Right lobe of liver (tissue), 6 donors: ENCODE measurements at regions not wholly inside any gene's neighbourhood (a gene's known extent, or its start where the extent isn't known, plus 50 kb on each side); places are given as distances from the start of the nearest gene placed in this dataset.

Experiments used
- ATAC-seq, 4 donors: fragments of 200-7000 bp; cut with Tn5 transposase; one replicate each; pipeline ENCODE4 v1.9.1; 2020; ENCODE audit warnings: mild to moderate bottlenecking in 4 of 4, moderate library complexity in 4 of 4
- DNase-seq, 3 donors: peaks; one replicate each; pipeline ENCODE4 v3.0.0-alpha.2; 2020
- H3K27ac ChIP-seq, 3 donors: fragments of 200-600 bp; one replicate each; pipeline ENCODE4 v1.8.0; 2022
- H3K27me3 ChIP-seq, 2 donors: fragments of 200-600 bp; one replicate each; pipeline ENCODE4 v1.8.0; 2022
- H3K36me3 ChIP-seq, 4 donors: fragments of 200-600 bp; sonication (generic) in 1 of 4; one replicate each; pipeline versions ENCODE4 v1.5.1 to v1.8.0; 2017 to 2022; ENCODE audit warnings: control low read depth in 1 of 4
- H3K4me1 ChIP-seq, 4 donors: fragments of 200-600 bp; sonication (generic) in 1 of 4; one replicate each; pipeline versions ENCODE4 v1.5.1 to v1.8.0; 2017 to 2022; ENCODE audit warnings: control low read depth in 1 of 4
- H3K4me3 ChIP-seq, 3 donors: fragments of 200-600 bp; one replicate each; pipeline ENCODE4 v1.8.0; 2022
- H3K9me3 ChIP-seq, 4 donors: fragments of 200-600 bp; sonication (generic) in 1 of 4; one replicate each; pipeline versions ENCODE4 v1.5.1 to v1.8.0; 2017 to 2022; ENCODE audit warnings: control low read depth in 1 of 4
- POLR2A ChIP-seq: fragments of 450-650 bp; IDR thresholded peaks from one replicate; pipeline ENCODE4 v1.6.1; 2017; ENCODE audit warnings: antibody characterized with exemption, mild to moderate bottlenecking
- WGBS: methylation state at CpG from one replicate; pipeline ENCODE4 v1.1.6; 2018; ENCODE audit warnings: low coverage, low lambda C conversion rate; ENCODE audit not compliant: insufficient coverage; ENCODE audit errors: missing lambda C conversion rate; 5-methylcytosine and 5-hydroxymethylcytosine counted together
- intact Hi-C, 2 donors: fragments of 100-400 bp; cut with DNase I; formaldehyde crosslinking; loops; one replicate each; pipeline versions ENCODE4 v1.11.2 to v1.14.1; 2022
- TF ChIP-seq, protein P1 (sequence below), 4 donors: fragments of 200-600 bp in 3 of 4; fragments of 450-650 bp in 1 of 4; IDR thresholded peaks; one replicate each; pipeline versions ENCODE4 v1.5.1 to v1.8.0; 2016 to 2022; ENCODE audit warnings: antibody characterized with exemption in 4 of 4, mild to moderate bottlenecking in 2 of 4
- donor health status: DM: no; HTN: yes; CAD: no.
- donor health status: DM: no; HTN: no; CAD: no.
- donor health status: DM: no; HTN: no; CAD: no.
- donor health status: DM: no; HTN: yes; CAD: no.
- donor health status: DM: no; HTN: yes; CAD: no.

DNA sequence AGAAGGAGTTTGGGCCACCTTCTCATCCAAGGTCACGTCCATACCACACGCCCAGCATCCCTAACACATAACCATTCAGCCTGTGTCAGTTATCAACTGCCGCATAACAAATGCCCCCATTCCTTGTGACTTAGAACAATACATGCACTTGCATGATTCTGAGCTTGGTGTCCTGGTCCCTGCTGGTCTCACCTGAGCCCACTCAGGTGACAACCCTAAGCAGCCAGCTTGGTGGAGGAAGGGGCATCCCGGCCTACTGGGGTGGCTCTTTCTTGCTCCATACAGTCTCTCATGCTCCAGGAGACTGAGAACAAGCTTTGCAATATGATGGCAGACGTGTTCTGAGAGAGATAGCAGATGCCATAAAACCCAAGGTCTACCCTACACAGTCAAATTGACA, 1276.9 kb downstream of the TBC1D22A start:
- WGBS, result 0% methylated on average over 1 of the region's 5 CpGs
- no peak for TF ChIP-seq POLR2A
- TF ChIP-seq, protein P1, sequence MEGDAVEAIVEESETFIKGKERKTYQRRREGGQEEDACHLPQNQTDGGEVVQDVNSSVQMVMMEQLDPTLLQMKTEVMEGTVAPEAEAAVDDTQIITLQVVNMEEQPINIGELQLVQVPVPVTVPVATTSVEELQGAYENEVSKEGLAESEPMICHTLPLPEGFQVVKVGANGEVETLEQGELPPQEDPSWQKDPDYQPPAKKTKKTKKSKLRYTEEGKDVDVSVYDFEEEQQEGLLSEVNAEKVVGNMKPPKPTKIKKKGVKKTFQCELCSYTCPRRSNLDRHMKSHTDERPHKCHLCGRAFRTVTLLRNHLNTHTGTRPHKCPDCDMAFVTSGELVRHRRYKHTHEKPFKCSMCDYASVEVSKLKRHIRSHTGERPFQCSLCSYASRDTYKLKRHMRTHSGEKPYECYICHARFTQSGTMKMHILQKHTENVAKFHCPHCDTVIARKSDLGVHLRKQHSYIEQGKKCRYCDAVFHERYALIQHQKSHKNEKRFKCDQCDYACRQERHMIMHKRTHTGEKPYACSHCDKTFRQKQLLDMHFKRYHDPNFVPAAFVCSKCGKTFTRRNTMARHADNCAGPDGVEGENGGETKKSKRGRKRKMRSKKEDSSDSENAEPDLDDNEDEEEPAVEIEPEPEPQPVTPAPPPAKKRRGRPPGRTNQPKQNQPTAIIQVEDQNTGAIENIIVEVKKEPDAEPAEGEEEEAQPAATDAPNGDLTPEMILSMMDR (IDR thresholded peaks at IDR 0.05), result no peak
- no peaks in the 10 kb centered on the region for H3K9me3 ChIP-seq

GRCh38 chr22:48037618-48038017, 1275.2 kb downstream of the TBC1D22A start:
- H3K4me3 ChIP-seq, result no peak overlapping the region
- H3K9me3 ChIP-seq, result no peaks in the 10 kb centered on the region
- H3K27ac ChIP-seq, result no peak overlapping the region
- 24% methylated on average over 3 of the region's 4 CpGs for WGBS
- no peaks in the 10 kb centered on the region for H3K36me3 ChIP-seq
- DNase-seq, result no peak
- no peaks in the 10 kb centered on the region for H3K27me3 ChIP-seq
- TF ChIP-seq, protein P1 (IDR thresholded peaks at IDR 0.05), result no peak
- TF ChIP-seq POLR2A, result no peak
- no peak for ATAC-seq
- intact Hi-C loops, result no loop called here
- no peaks in the 10 kb centered on the region for H3K4me1 ChIP-seq

More for the DNA sequence above, 1276.9 kb downstream of the TBC1D22A start:
- no peak overlapping the region for H3K27ac ChIP-seq
- no peak for ATAC-seq
- H3K4me3 ChIP-seq, result no peak overlapping the region
- no peaks in the 10 kb centered on the region for H3K27me3 ChIP-seq
- no peak for DNase-seq
- intact Hi-C loops, result no loop called here
- no peaks in the 10 kb centered on the region for H3K36me3 ChIP-seq
- H3K4me1 ChIP-seq, result no peaks in the 10 kb centered on the region

DNA sequence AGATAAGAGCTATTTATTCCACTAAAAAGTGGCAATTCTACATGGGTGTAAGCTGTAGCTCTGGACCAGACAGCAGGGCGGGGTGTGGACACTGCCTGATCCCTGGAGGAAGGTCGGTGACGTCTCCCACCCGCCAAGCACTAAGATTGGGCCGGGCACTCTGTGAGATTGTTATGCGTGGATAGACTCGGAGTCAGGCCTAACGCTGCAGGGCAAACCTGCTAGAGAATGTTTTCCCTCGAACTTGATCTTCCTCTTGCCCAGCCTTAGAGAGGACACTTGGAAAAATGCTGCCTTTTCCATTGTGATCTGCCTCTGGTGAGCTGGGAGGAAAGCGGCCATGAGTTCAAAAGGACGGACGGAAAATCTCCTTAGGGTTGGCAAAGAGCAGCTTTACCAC, 1273.4 kb downstream of the TBC1D22A start:
- H3K9me3 ChIP-seq, result no peaks in the 10 kb centered on the region
- ATAC-seq, result no peak
- TF ChIP-seq POLR2A, result no peak
- TF ChIP-seq, protein P1 (IDR thresholded peaks at IDR 0.05), result no peak
- no peak for DNase-seq
- H3K27ac ChIP-seq, result no peak overlapping the region
- intact Hi-C loops, result no loop called here
- H3K4me3 ChIP-seq, result no peak overlapping the region
- H3K27me3 ChIP-seq, result no peaks in the 10 kb centered on the region
- H3K36me3 ChIP-seq, result no peaks in the 10 kb centered on the region
- WGBS, result 51% methylated on average over 6 of the region's 12 CpGs
- no peaks in the 10 kb centered on the region for H3K4me1 ChIP-seq

DNA sequence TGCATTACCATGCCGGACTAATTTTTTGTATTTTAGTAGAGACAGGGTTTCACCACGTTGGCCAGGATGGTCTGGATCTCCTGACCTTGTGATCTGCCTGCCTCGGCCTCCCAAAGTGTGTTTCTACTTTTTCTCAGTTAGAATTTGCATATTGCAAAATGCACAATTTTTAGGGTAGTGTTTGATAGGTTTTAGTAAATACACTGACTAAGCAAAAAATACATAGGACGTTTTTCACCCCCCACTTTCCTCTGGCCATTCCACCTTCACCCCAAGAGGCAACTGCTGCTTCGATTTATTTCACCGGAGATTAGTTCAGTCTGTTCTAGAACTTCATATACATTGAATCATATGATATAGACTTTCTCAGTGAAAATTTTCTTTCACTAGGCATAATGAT, 1269.1 kb downstream of the TBC1D22A start:
- DNase-seq (no peak), ATAC-seq (no peak)
- Histone ChIP-seq H3K27ac (no peak overlapping the region), H3K36me3 (no peaks in the 10 kb centered on the region), H3K9me3 (no peaks in the 10 kb centered on the region), H3K4me1 (no peaks in the 10 kb centered on the region), H3K27me3 (no peaks in the 10 kb centered on the region), H3K4me3 (no peak overlapping the region)
- 36% methylated on average over 6 of the region's 6 CpGs for WGBS
- intact Hi-C loops, result no loop called here
- TF ChIP-seq, protein P1 (IDR thresholded peaks at IDR 0.05), result no peak
- no peak for TF ChIP-seq POLR2A

DNA sequence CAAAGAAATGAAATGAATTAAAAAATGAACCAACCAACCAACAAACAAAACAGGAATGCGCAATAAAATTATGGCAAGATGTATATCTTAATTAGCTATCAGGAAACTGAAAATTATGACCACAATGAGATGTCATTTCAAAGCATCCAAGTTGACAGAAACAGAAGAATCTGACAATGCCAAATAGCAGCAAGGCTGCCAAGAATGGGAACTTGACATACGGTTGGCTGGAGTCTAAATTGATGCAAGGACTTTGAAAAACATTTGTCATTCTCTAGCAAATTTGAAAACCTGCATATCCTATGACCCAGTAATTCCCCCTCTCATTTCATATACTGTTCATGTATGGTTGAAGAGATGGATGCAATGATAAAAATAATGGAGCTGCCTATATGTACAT, 1262.6 kb downstream of the TBC1D22A start:
- Histone ChIP-seq H3K4me3 (no peak overlapping the region), H3K36me3 (no peaks in the 10 kb centered on the region), H3K9me3 (no peaks in the 10 kb centered on the region), H3K27ac (no peak overlapping the region), H3K4me1 (no peaks in the 10 kb centered on the region), H3K27me3 (no peaks in the 10 kb centered on the region)
- ATAC-seq (no peak), DNase-seq (no peak)
- no peak for TF ChIP-seq POLR2A
- TF ChIP-seq, protein P1 (IDR thresholded peaks at IDR 0.05), result no peak
- WGBS, result 42% methylated on average over 2 of the region's 2 CpGs
- intact Hi-C loops, result no loop called here
